Breast epithelium (tissue), 3 donors: ENCODE measurements at regions not wholly inside any gene's neighbourhood (a gene's known extent, or its start where the extent isn't known, plus 50 kb on each side); places are given as distances from the start of the nearest gene placed in this dataset.

Experiments used
- POLR2AphosphoS5 ChIP-seq, 3 donors: sonication (generic); formaldehyde crosslinking; IDR thresholded peaks; one replicate each; pipeline ENCODE4 v1.6.1; 2017; ENCODE audit warnings: antibody characterized with exemption in 3 of 3
- TF ChIP-seq, protein P1 (sequence below), 3 donors: fragments of 450-650 bp; IDR thresholded peaks; one replicate each; pipeline ENCODE4 v1.5.1; 2016 to 2017; ENCODE audit warnings: antibody characterized with exemption in 3 of 3, mild to moderate bottlenecking in 3 of 3, moderate library complexity in 3 of 3

GRCh38 chr7:122198581-122198980 lies 54.5 kb upstream of the AASS start:
- TF ChIP-seq, protein P1, sequence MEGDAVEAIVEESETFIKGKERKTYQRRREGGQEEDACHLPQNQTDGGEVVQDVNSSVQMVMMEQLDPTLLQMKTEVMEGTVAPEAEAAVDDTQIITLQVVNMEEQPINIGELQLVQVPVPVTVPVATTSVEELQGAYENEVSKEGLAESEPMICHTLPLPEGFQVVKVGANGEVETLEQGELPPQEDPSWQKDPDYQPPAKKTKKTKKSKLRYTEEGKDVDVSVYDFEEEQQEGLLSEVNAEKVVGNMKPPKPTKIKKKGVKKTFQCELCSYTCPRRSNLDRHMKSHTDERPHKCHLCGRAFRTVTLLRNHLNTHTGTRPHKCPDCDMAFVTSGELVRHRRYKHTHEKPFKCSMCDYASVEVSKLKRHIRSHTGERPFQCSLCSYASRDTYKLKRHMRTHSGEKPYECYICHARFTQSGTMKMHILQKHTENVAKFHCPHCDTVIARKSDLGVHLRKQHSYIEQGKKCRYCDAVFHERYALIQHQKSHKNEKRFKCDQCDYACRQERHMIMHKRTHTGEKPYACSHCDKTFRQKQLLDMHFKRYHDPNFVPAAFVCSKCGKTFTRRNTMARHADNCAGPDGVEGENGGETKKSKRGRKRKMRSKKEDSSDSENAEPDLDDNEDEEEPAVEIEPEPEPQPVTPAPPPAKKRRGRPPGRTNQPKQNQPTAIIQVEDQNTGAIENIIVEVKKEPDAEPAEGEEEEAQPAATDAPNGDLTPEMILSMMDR (IDR thresholded peaks at IDR 0.05) = no peak
- TF ChIP-seq POLR2AphosphoS5 (IDR thresholded peaks at IDR 0.05) = no peak
